ENCODE measurements at regions not wholly inside any gene's neighbourhood (a gene's known extent, or its start where the extent isn't known, plus 50 kb on each side); places are given as distances from the start of the nearest gene placed in this dataset.

- no peak overlapping the region for H3K4me3 ChIP-seq (ENCODE audit: low read depth, low read length)
- no peak for TF ChIP-seq CTCF (IDR thresholded peaks at IDR 0.05; ENCODE audit: insufficient read depth, low read depth, low read length)
- DNase-seq (ENCODE audit: low read depth) = no peak
Observed at GRCh38 chr3:107111872-107112271, 265.4 kb upstream of the CCDC54 start.

- H3K4me3 ChIP-seq (ENCODE audit: low read depth, low read length) = no peak overlapping the region
- TF ChIP-seq CTCF (IDR thresholded peaks at IDR 0.05; ENCODE audit: insufficient read depth, low read depth, low read length) = no peak
- no peak for DNase-seq (ENCODE audit: low read depth)
Observed at GRCh38 chr3:107112356-107112755, 264.9 kb upstream of the CCDC54 start.

- H3K4me3 ChIP-seq (ENCODE audit: low read depth, low read length) = no peak overlapping the region
- no peak for TF ChIP-seq CTCF (IDR thresholded peaks at IDR 0.05; ENCODE audit: insufficient read depth, low read depth, low read length)
Observed at GRCh38 chr3:107116251-107116650, 261.0 kb upstream of the CCDC54 start.

GRCh38 chr3:107117156-107117555, 260.1 kb upstream of the CCDC54 start:
- TF ChIP-seq CTCF (IDR thresholded peaks at IDR 0.05; ENCODE audit: insufficient read depth, low read depth, low read length) = no peak
- DNase-seq (ENCODE audit: low read depth) = no peak
- H3K4me3 ChIP-seq (ENCODE audit: low read depth, low read length) = no peak overlapping the region

More at GRCh38 chr3:107116251-107116650, 261.0 kb upstream of the CCDC54 start:
- DNase-seq (ENCODE audit: low read depth) = no peak

- peak; percentile 58 for TF ChIP-seq CTCF (IDR thresholded peaks at IDR 0.05; ENCODE audit: insufficient read depth, low read depth, low read length)
- no peak overlapping the region for H3K4me3 ChIP-seq (ENCODE audit: low read depth, low read length)
- DNase-seq (ENCODE audit: low read depth) = peak; percentile 67
Observed at GRCh38 chr3:107117922-107118536, 259.2 kb upstream of the CCDC54 start.

- no peak overlapping the region for H3K4me3 ChIP-seq (ENCODE audit: low read depth, low read length)
- no peak for TF ChIP-seq CTCF (IDR thresholded peaks at IDR 0.05; ENCODE audit: insufficient read depth, low read depth, low read length)
- peak; percentile 72 for DNase-seq (ENCODE audit: low read depth)
Observed at GRCh38 chr3:107124885-107125284, 252.4 kb upstream of the CCDC54 start.

- TF ChIP-seq CTCF (IDR thresholded peaks at IDR 0.05; ENCODE audit: insufficient read depth, low read depth, low read length) = no peak
- peak; percentile 6 for DNase-seq (ENCODE audit: low read depth)
- H3K4me3 ChIP-seq (ENCODE audit: low read depth, low read length) = no peak overlapping the region
Observed at GRCh38 chr3:107128946-107129345, 248.3 kb upstream of the CCDC54 start.
